ENCODE measurements at regions not wholly inside any gene's neighbourhood (a gene's known extent, or its start where the extent isn't known, plus 50 kb on each side); places are given as distances from the start of the nearest gene placed in this dataset.

DNA sequence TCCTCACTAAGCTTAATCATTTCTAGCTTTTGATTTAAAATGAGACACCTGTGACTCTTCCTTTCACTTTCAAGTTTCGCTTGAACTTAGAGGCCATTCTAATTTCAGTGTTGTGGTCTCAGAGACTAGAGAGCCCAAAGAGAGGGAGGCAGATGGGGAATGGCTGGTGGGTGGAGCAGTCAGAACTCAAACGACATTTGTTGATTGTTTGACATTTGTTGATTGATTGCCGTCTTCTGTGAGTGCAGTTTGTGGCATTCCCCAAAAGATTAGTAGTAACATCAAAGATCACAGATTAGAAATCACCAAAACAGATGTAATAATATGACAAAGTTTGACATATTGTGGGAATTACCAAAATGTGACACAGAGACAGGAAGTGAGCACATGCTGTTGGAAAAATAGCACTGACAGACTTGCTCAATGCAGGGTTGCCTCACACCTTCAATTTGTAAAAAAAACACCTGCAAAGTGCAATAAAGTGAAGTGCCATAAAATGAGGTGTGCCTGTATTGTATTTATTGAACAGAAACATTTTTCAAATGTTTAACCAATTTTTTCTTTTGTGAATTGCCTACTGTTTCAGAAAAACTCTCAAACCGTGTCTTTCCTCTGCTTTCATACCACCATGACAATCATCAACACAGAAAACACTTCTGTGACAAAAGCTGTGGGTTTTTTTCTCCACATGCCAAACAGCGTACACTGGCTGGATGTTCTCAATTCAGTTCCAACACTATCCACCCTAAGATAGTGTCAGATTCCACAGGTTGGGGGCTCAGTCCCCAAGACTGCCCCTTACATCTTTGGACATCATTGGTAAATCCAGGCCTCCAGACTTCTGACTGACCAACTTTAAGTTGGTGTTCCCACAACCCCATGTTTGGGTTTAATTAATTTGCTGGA lies 376.3 kb upstream of the RGS6 start:
- TF ChIP-seq, protein P1, sequence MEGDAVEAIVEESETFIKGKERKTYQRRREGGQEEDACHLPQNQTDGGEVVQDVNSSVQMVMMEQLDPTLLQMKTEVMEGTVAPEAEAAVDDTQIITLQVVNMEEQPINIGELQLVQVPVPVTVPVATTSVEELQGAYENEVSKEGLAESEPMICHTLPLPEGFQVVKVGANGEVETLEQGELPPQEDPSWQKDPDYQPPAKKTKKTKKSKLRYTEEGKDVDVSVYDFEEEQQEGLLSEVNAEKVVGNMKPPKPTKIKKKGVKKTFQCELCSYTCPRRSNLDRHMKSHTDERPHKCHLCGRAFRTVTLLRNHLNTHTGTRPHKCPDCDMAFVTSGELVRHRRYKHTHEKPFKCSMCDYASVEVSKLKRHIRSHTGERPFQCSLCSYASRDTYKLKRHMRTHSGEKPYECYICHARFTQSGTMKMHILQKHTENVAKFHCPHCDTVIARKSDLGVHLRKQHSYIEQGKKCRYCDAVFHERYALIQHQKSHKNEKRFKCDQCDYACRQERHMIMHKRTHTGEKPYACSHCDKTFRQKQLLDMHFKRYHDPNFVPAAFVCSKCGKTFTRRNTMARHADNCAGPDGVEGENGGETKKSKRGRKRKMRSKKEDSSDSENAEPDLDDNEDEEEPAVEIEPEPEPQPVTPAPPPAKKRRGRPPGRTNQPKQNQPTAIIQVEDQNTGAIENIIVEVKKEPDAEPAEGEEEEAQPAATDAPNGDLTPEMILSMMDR (IDR thresholded peaks at IDR 0.05): no peak
- TF ChIP-seq POLR2A (IDR thresholded peaks at IDR 0.05): no peak

Measured in uterus (tissue), 2 donors.